ENCODE measurements at regions not wholly inside any gene's neighbourhood (a gene's known extent, or its start where the extent isn't known, plus 50 kb on each side); places are given as distances from the start of the nearest gene placed in this dataset.

DNA sequence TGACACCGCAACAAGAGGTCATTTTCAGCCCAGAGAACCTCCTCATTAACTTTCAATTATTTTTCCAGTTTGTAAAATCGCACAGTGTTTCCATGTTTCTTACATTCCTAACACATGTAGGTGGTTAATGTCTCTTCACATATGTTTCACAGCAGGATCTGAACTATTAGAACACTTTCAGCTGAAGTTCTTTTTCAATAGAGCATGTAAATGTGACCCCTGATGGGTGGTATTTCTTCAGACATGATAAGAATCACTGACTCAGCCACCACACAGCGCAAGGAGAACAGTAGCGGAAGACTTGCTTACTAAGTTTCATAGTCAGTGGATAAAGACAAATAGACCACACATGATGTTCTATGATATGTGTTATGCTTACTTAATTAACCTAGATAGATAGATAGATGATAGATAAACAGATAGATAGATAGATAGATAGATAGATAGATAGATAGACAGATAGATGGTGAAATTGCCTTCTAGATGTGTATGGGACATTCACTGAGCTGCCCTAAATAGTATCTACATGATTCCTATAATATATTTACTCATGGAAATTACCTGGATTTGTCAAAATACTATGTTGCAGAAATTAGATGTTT lies 1992.1 kb upstream of the NUDT12 start (continued):
- TF ChIP-seq, protein P1, sequence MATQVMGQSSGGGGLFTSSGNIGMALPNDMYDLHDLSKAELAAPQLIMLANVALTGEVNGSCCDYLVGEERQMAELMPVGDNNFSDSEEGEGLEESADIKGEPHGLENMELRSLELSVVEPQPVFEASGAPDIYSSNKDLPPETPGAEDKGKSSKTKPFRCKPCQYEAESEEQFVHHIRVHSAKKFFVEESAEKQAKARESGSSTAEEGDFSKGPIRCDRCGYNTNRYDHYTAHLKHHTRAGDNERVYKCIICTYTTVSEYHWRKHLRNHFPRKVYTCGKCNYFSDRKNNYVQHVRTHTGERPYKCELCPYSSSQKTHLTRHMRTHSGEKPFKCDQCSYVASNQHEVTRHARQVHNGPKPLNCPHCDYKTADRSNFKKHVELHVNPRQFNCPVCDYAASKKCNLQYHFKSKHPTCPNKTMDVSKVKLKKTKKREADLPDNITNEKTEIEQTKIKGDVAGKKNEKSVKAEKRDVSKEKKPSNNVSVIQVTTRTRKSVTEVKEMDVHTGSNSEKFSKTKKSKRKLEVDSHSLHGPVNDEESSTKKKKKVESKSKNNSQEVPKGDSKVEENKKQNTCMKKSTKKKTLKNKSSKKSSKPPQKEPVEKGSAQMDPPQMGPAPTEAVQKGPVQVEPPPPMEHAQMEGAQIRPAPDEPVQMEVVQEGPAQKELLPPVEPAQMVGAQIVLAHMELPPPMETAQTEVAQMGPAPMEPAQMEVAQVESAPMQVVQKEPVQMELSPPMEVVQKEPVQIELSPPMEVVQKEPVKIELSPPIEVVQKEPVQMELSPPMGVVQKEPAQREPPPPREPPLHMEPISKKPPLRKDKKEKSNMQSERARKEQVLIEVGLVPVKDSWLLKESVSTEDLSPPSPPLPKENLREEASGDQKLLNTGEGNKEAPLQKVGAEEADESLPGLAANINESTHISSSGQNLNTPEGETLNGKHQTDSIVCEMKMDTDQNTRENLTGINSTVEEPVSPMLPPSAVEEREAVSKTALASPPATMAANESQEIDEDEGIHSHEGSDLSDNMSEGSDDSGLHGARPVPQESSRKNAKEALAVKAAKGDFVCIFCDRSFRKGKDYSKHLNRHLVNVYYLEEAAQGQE (IDR thresholded peaks at IDR 0.05; ENCODE audit: low read depth): no peak
- TF ChIP-seq EZH2 (IDR thresholded peaks at IDR 0.05): no peak

DNA sequence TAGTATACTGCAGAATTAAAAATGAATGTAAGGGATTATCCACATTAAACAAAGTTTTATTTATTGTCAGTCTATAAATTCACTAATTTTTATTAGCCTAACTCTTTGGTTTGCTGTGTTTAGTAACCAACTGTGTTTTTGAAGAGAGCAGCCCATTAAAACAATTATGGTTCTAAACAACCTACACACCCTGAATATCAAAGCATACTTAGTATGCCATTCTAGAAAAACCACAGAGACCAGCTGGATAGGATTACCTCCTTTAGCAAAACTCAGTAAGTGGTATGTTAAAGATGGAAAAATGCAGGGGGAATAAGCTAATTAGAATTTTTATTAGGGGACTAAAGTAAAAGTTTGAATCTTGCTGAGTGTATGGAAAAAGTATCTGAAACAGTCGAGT lies 1981.7 kb upstream of the NUDT12 start:
- Histone ChIP-seq H3K9me3 (ENCODE audit: control insufficient read depth in 1 of 2, insufficient read depth in 1 of 2, low read depth in 1 of 2, low read length in 2 of 2) (no peaks in the 10 kb centered on the region), H3K9ac (ENCODE audit: low read length) (no peak overlapping the region), H4K20me1 (ENCODE audit: insufficient read depth) (no peaks in the 10 kb centered on the region), H3K4me1 (ENCODE audit: control insufficient read depth in 1 of 2, insufficient read depth in 2 of 2, low read length in 2 of 2) (no peaks in the 10 kb centered on the region), H3K27ac (ENCODE audit: low read depth, low read length) (no peak overlapping the region), H2AFZ (ENCODE audit: low read depth, low read length, poor library complexity, severe bottlenecking) (no peak overlapping the region), H3K36me3 (ENCODE audit: control insufficient read depth in 1 of 2, insufficient read depth in 2 of 2, low read length in 2 of 2) (no peaks in the 10 kb centered on the region), H3K4me3 (replicated peaks in 1 of 2; ENCODE audit: low read depth in 1 of 2, low read length in 2 of 2) (no peak overlapping the region), H3K27me3 (ENCODE audit: insufficient read depth, low read length) (no peaks in the 10 kb centered on the region), H3K4me2 (ENCODE audit: low read length) (no peak overlapping the region), H3K79me2 (ENCODE audit: insufficient read depth, low read length) (no peaks in the 10 kb centered on the region), H3K9me2 (ENCODE audit: insufficient read depth) (no peaks in the 10 kb centered on the region)
- POLR2A ChIA-PET: no interaction called here
- intact Hi-C loops (cut with micrococcal nuclease): no loop called here
- no TSS peak for BruUV-seq (replicated peaks)
- TF ChIP-seq CBX3 (IDR thresholded peaks at IDR 0.05; ENCODE audit: low read depth) (no peak), FOSL1 (IDR thresholded peaks at IDR 0.05; ENCODE audit: low read depth) (no peak), POLR2AphosphoS5 (IDR thresholded peaks at IDR 0.05; ENCODE audit: low read depth, low read length) (no peak), ZNF274 (IDR thresholded peaks at IDR 0.05; ENCODE audit: low read depth, low read length) (no peak), RAD21 (IDR thresholded peaks at IDR 0.05; ENCODE audit: low read depth) (no peak), EZH2phosphoT487 (IDR thresholded peaks at IDR 0.05; ENCODE audit: borderline replicate concordance) (no peak), POLR2A (IDR thresholded peaks at IDR 0.05; ENCODE audit: borderline replicate concordance, extremely low read depth, insufficient read depth, insufficient read length) (no peak), JUND (IDR thresholded peaks at IDR 0.05) (no peak), EGR1 (IDR thresholded peaks at IDR 0.05; ENCODE audit: low read depth) (no peak), SP1 (IDR thresholded peaks at IDR 0.05; ENCODE audit: low read depth) (no peak), YY1 (IDR thresholded peaks at IDR 0.05; ENCODE audit: extremely low read depth, insufficient replicate concordance, low read depth, low read length) (no peak), CEBPB (IDR thresholded peaks at IDR 0.05; ENCODE audit: low read depth) (no peak), EZH2 (IDR thresholded peaks at IDR 0.05) (no peak)
- TF ChIP-seq, protein P2, sequence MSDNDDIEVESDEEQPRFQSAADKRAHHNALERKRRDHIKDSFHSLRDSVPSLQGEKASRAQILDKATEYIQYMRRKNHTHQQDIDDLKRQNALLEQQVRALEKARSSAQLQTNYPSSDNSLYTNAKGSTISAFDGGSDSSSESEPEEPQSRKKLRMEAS (IDR thresholded peaks at IDR 0.05): no peak
- TF ChIP-seq, protein P1 (IDR thresholded peaks at IDR 0.05; ENCODE audit: low read depth): no peak
- no peak for ATAC-seq
- RAD21 ChIA-PET (ENCODE audit: low non-redundant PET in 1 of 2, low total read pairs in 2 of 2, uncharacterized antibody in 2 of 2, unreplicated experiment in 2 of 2): no interaction called here
- DNase-seq (ENCODE audit: low read depth, low spot score): no peak
- CTCF ChIA-PET: no interaction called here

Data from HCT116 (cell line).